ENCODE measurements at regions not wholly inside any gene's neighbourhood (a gene's known extent, or its start where the extent isn't known, plus 50 kb on each side); places are given as distances from the start of the nearest gene placed in this dataset.

DNA sequence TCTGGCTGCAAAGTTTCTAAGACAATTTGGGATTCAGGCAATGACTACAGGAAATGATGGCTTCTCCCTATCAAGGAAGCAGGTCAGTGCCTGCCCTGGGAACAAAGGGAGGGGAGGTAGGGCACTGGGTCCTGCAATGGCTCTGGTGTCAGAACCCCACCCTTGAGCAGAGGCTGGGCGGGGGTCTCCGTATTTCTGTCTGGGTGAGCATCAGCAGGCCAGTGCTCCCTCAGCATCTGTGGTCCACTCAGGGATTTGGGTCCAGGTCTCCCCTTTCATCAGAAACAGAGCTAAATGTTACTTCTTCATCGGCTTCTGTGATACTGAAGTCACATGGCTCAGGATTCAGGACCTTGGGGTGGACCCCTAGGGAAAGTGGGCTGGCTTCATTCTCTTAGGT, 195.5 kb upstream of the CDH5 start (continued):
- TF ChIP-seq YY1 (IDR thresholded peaks at IDR 0.05; ENCODE audit: low read depth, low read length) (no peak), MAFK (IDR thresholded peaks at IDR 0.05; ENCODE audit: low read depth, low read length) (no peak), GTF2F1 (IDR thresholded peaks at IDR 0.05; ENCODE audit: borderline replicate concordance, low read depth, low read length) (no peak), ATF2 (IDR thresholded peaks at IDR 0.05; ENCODE audit: low read length) (no peak), BACH1 (IDR thresholded peaks at IDR 0.05; ENCODE audit: low read length) (no peak)
- TF ChIP-seq, protein P1, sequence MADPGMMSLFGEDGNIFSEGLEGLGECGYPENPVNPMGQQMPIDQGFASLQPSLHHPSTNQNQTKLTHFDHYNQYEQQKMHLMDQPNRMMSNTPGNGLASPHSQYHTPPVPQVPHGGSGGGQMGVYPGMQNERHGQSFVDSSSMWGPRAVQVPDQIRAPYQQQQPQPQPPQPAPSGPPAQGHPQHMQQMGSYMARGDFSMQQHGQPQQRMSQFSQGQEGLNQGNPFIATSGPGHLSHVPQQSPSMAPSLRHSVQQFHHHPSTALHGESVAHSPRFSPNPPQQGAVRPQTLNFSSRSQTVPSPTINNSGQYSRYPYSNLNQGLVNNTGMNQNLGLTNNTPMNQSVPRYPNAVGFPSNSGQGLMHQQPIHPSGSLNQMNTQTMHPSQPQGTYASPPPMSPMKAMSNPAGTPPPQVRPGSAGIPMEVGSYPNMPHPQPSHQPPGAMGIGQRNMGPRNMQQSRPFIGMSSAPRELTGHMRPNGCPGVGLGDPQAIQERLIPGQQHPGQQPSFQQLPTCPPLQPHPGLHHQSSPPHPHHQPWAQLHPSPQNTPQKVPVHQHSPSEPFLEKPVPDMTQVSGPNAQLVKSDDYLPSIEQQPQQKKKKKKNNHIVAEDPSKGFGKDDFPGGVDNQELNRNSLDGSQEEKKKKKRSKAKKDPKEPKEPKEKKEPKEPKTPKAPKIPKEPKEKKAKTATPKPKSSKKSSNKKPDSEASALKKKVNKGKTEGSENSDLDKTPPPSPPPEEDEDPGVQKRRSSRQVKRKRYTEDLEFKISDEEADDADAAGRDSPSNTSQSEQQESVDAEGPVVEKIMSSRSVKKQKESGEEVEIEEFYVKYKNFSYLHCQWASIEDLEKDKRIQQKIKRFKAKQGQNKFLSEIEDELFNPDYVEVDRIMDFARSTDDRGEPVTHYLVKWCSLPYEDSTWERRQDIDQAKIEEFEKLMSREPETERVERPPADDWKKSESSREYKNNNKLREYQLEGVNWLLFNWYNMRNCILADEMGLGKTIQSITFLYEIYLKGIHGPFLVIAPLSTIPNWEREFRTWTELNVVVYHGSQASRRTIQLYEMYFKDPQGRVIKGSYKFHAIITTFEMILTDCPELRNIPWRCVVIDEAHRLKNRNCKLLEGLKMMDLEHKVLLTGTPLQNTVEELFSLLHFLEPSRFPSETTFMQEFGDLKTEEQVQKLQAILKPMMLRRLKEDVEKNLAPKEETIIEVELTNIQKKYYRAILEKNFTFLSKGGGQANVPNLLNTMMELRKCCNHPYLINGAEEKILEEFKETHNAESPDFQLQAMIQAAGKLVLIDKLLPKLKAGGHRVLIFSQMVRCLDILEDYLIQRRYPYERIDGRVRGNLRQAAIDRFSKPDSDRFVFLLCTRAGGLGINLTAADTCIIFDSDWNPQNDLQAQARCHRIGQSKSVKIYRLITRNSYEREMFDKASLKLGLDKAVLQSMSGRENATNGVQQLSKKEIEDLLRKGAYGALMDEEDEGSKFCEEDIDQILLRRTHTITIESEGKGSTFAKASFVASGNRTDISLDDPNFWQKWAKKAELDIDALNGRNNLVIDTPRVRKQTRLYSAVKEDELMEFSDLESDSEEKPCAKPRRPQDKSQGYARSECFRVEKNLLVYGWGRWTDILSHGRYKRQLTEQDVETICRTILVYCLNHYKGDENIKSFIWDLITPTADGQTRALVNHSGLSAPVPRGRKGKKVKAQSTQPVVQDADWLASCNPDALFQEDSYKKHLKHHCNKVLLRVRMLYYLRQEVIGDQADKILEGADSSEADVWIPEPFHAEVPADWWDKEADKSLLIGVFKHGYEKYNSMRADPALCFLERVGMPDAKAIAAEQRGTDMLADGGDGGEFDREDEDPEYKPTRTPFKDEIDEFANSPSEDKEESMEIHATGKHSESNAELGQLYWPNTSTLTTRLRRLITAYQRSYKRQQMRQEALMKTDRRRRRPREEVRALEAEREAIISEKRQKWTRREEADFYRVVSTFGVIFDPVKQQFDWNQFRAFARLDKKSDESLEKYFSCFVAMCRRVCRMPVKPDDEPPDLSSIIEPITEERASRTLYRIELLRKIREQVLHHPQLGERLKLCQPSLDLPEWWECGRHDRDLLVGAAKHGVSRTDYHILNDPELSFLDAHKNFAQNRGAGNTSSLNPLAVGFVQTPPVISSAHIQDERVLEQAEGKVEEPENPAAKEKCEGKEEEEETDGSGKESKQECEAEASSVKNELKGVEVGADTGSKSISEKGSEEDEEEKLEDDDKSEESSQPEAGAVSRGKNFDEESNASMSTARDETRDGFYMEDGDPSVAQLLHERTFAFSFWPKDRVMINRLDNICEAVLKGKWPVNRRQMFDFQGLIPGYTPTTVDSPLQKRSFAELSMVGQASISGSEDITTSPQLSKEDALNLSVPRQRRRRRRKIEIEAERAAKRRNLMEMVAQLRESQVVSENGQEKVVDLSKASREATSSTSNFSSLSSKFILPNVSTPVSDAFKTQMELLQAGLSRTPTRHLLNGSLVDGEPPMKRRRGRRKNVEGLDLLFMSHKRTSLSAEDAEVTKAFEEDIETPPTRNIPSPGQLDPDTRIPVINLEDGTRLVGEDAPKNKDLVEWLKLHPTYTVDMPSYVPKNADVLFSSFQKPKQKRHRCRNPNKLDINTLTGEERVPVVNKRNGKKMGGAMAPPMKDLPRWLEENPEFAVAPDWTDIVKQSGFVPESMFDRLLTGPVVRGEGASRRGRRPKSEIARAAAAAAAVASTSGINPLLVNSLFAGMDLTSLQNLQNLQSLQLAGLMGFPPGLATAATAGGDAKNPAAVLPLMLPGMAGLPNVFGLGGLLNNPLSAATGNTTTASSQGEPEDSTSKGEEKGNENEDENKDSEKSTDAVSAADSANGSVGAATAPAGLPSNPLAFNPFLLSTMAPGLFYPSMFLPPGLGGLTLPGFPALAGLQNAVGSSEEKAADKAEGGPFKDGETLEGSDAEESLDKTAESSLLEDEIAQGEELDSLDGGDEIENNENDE (IDR thresholded peaks at IDR 0.05; ENCODE audit: insufficient replicate concordance, low read length): no peak

Measured in H1 (cell line).